ENCODE measurements at regions not wholly inside any gene's neighbourhood (a gene's known extent, or its start where the extent isn't known, plus 50 kb on each side); places are given as distances from the start of the nearest gene placed in this dataset.
A peak's percentile ranks its signal among the peaks of the same experiment; 100 is the strongest.

DNA sequence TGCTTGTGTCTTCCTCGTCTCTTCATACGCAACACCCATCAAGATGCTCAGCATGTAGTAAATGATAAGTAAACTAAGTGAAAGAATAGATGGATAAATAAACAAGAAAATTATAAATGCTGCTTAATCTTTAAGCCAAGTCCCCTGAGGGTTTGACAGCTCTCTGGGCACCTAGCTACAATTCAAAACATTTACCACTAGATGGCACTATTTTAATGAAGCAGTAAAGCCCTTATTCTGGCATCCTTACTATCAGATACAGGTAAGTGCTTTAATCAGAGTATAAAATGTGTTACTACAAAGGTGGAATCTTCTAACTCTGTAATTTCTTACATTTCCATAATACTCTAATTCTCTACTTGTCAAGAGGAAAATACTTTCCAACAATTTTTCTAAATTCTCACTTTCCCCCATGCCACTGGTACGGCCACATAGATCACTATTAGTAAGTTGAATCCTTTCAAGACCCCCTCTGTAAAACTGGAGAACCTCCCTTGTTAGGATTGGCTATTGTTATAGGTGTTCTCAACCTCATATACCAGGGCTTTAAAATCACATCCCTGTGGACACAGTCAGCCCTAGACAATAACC lies 137.8 kb downstream of the BARHL2 start:
- Histone ChIP-seq H3K36me3 (ENCODE audit: control insufficient read depth in 1 of 2, insufficient read depth in 2 of 2, low read length in 2 of 2) (no peaks in the 10 kb centered on the region), H3K9me3 (ENCODE audit: control insufficient read depth in 1 of 2, insufficient read depth in 1 of 2, low read depth in 1 of 2, low read length in 2 of 2) (no peaks in the 10 kb centered on the region; a peak in 1 of 4 replicates), H3K4me1 (ENCODE audit: control insufficient read depth in 1 of 2, insufficient read depth in 2 of 2, low read length in 2 of 2) (no peaks in the 10 kb centered on the region), H3K79me2 (ENCODE audit: insufficient read depth, low read length) (no peaks in the 10 kb centered on the region), H2AFZ (ENCODE audit: low read depth, low read length, poor library complexity, severe bottlenecking) (no peak overlapping the region), H3K27ac (ENCODE audit: low read depth, low read length) (no peak overlapping the region), H3K9ac (ENCODE audit: low read length) (no peak overlapping the region), H3K4me3 (replicated peaks in 1 of 2; ENCODE audit: low read depth in 1 of 2, low read length in 2 of 2) (no peak overlapping the region), H3K27me3 (ENCODE audit: insufficient read depth, low read length) (peaks cover 26% of the 10 kb centered on the region), H4K20me1 (ENCODE audit: insufficient read depth) (no peaks in the 10 kb centered on the region), H3K9me2 (ENCODE audit: insufficient read depth) (no peaks in the 10 kb centered on the region), H3K4me2 (ENCODE audit: low read length) (no peak overlapping the region)
- RAD21 ChIA-PET (ENCODE audit: low non-redundant PET in 1 of 2, low total read pairs in 2 of 2, uncharacterized antibody in 2 of 2, unreplicated experiment in 2 of 2) = interaction anchor here in 1 of 2 experiments (1.1 kb wide), 1 partner anchor 142 kb away, joined by 3 read pairs; no protein-coding TSS in a partner anchor
- ATAC-seq (peak; percentile 86), DNase-seq (ENCODE audit: low read depth, low spot score) (peak; percentile 43)
- POLR2A ChIA-PET = no interaction called here
- BruUV-seq (replicated peaks) = no TSS peak
- CTCF ChIA-PET = interaction anchor here (0.6 to 2.1 kb wide), 24 partner anchors 10 to 699 kb away, joined by 3 to 18 read pairs (median 4); no protein-coding TSS in a partner anchor
- intact Hi-C loops (cut with micrococcal nuclease) = loop anchor here (5.0 kb wide), 1 partner anchor 383 kb away; no protein-coding TSS in a partner anchor
- TF ChIP-seq ZFX (IDR thresholded peaks at IDR 0.05) (no peak), RAD21 (IDR thresholded peaks at IDR 0.05; ENCODE audit: low read depth) (peak; percentile 58)
- TF ChIP-seq, protein P1, sequence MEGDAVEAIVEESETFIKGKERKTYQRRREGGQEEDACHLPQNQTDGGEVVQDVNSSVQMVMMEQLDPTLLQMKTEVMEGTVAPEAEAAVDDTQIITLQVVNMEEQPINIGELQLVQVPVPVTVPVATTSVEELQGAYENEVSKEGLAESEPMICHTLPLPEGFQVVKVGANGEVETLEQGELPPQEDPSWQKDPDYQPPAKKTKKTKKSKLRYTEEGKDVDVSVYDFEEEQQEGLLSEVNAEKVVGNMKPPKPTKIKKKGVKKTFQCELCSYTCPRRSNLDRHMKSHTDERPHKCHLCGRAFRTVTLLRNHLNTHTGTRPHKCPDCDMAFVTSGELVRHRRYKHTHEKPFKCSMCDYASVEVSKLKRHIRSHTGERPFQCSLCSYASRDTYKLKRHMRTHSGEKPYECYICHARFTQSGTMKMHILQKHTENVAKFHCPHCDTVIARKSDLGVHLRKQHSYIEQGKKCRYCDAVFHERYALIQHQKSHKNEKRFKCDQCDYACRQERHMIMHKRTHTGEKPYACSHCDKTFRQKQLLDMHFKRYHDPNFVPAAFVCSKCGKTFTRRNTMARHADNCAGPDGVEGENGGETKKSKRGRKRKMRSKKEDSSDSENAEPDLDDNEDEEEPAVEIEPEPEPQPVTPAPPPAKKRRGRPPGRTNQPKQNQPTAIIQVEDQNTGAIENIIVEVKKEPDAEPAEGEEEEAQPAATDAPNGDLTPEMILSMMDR (IDR thresholded peaks at IDR 0.05 in 2 of 3, conservative IDR thresholded peaks at IDR 0.05 in 1 of 3; ENCODE audit: borderline replicate concordance in 1 of 3, insufficient read depth in 1 of 3, low read depth in 2 of 3, low read length in 2 of 3) = peak; percentile 42 to 71 (median 46); a peak in 5 of 6 replicates

- Histone ChIP-seq H3K79me2 (ENCODE audit: insufficient read depth, low read length) (no peaks in the 10 kb centered on the region), H3K4me3 (replicated peaks in 1 of 2; ENCODE audit: low read depth in 1 of 2, low read length in 2 of 2) (no peak overlapping the region), H4K20me1 (ENCODE audit: insufficient read depth) (no peaks in the 10 kb centered on the region), H3K36me3 (ENCODE audit: control insufficient read depth in 1 of 2, insufficient read depth in 2 of 2, low read length in 2 of 2) (no peaks in the 10 kb centered on the region), H2AFZ (ENCODE audit: low read depth, low read length, poor library complexity, severe bottlenecking) (no peak overlapping the region), H3K4me2 (ENCODE audit: low read length) (no peak overlapping the region), H3K9me2 (ENCODE audit: insufficient read depth) (no peaks in the 10 kb centered on the region), H3K27me3 (ENCODE audit: insufficient read depth, low read length) (peaks cover 18% of the 10 kb centered on the region), H3K27ac (ENCODE audit: low read depth, low read length) (no peak overlapping the region), H3K9me3 (ENCODE audit: control insufficient read depth in 1 of 2, insufficient read depth in 1 of 2, low read depth in 1 of 2, low read length in 2 of 2) (no peaks in the 10 kb centered on the region; a peak in 1 of 4 replicates), H3K4me1 (ENCODE audit: control insufficient read depth in 1 of 2, insufficient read depth in 2 of 2, low read length in 2 of 2) (no peaks in the 10 kb centered on the region), H3K9ac (ENCODE audit: low read length) (no peak overlapping the region)
- ChIA-PET POLR2A (interaction anchor here (0.7 kb wide), 1 partner anchor 89 kb away, joined by 3 read pairs; no protein-coding TSS in a partner anchor), CTCF (no interaction called here), RAD21 (ENCODE audit: low non-redundant PET in 1 of 2, low total read pairs in 2 of 2, uncharacterized antibody in 2 of 2, unreplicated experiment in 2 of 2) (no interaction called here)
- no TSS peak for BruUV-seq (replicated peaks)
- no peak for ATAC-seq
- intact Hi-C loops (cut with micrococcal nuclease) = loop anchor here (5.0 kb wide), 1 partner anchor 387 kb away; no protein-coding TSS in a partner anchor
- DNase-seq (ENCODE audit: low read depth, low spot score) = no peak
- TF ChIP-seq MAX (IDR thresholded peaks at IDR 0.05) (no peak), EZH2phosphoT487 (IDR thresholded peaks at IDR 0.05; ENCODE audit: borderline replicate concordance) (no peak), EZH2 (IDR thresholded peaks at IDR 0.05) (no peak), SRF (IDR thresholded peaks at IDR 0.05; ENCODE audit: low read depth) (no peak), POLR2A (IDR thresholded peaks at IDR 0.05; ENCODE audit: borderline replicate concordance, extremely low read depth, insufficient read depth, insufficient read length) (no peak), ELF1 (IDR thresholded peaks at IDR 0.05; ENCODE audit: borderline replicate concordance, low read depth) (no peak), CBX3 (IDR thresholded peaks at IDR 0.05; ENCODE audit: low read depth) (no peak), TCF7L2 (IDR thresholded peaks at IDR 0.05; ENCODE audit: borderline replicate concordance, extremely low read depth, insufficient read depth, insufficient read length) (no peak), EGR1 (IDR thresholded peaks at IDR 0.05; ENCODE audit: low read depth) (no peak), ZNF274 (IDR thresholded peaks at IDR 0.05; ENCODE audit: low read depth, low read length) (no peak), RAD21 (IDR thresholded peaks at IDR 0.05; ENCODE audit: low read depth) (no peak)
- TF ChIP-seq, protein P2, sequence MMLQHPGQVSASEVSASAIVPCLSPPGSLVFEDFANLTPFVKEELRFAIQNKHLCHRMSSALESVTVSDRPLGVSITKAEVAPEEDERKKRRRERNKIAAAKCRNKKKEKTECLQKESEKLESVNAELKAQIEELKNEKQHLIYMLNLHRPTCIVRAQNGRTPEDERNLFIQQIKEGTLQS (IDR thresholded peaks at IDR 0.05) = no peak
Observed at GRCh38 chr1:90574692-90575370, 142.3 kb downstream of the BARHL2 start.
